Keratinocyte (primary cell): ENCODE measurements at regions not wholly inside any gene's neighbourhood (a gene's known extent, or its start where the extent isn't known, plus 50 kb on each side); places are given as distances from the start of the nearest gene placed in this dataset.

Experiments used
- DNase-seq: peaks from one replicate; pipeline ENCODE4 v3.0.0-alpha.2; 2011; ENCODE audit warnings: low read depth, missing footprints, low spot score
- FAIRE-seq: peaks from 2 replicates; lab custom pipeline; 2011; peaks lifted over from hg19 to GRCh38; lab: Jason Lieb, UNC
- H2AFZ ChIP-seq: 2 replicates; pipeline ENCODE4 v1.6.0; 2012; ENCODE audit warnings: low read length, control low read depth, inconsistent platforms; ENCODE audit not compliant: control insufficient read depth
- H3K27ac ChIP-seq: 2 replicates; pipeline ENCODE4 v1.5.1; 2011; ENCODE audit warnings: low read length; ENCODE audit not compliant: control insufficient read depth, insufficient read depth
- H3K27me3 ChIP-seq: 3 replicates; pipeline ENCODE4 v1.6.0; 2011; ENCODE audit warnings: low read length; ENCODE audit not compliant: control insufficient read depth, insufficient read depth; ENCODE audit errors: extremely low read depth
- H3K36me3 ChIP-seq, 2 experiments: 2 replicates in 1 of 2; 3 replicates in 1 of 2; pipeline ENCODE4 v1.5.1; 2011; ENCODE audit warnings: low read length in 2 of 2, mild to moderate bottlenecking in 1 of 2; ENCODE audit not compliant: control insufficient read depth in 2 of 2, insufficient read depth in 2 of 2; ENCODE audit errors: extremely low read depth in 1 of 2
- H3K4me1 ChIP-seq: 3 replicates; pipeline ENCODE4 v1.5.1; 2011; ENCODE audit warnings: low read length; ENCODE audit not compliant: control insufficient read depth, insufficient read depth; ENCODE audit errors: extremely low read depth
- H3K4me2 ChIP-seq: 3 replicates; pipeline ENCODE4 v1.6.0; 2011; ENCODE audit warnings: low read depth, low read length; ENCODE audit not compliant: control insufficient read depth, insufficient read depth; ENCODE audit errors: extremely low read depth
- H3K4me3 ChIP-seq, 3 experiments: fragments of 200-600 bp in 1 of 3; sonication (generic) in 1 of 3; 2 replicates in 2 of 3; 3 replicates in 1 of 3; pipeline ENCODE4 v1.5.1; 2011 to 2016; ENCODE audit warnings: low read length in 3 of 3, mild to moderate bottlenecking in 3 of 3, control low read depth in 2 of 3, inconsistent platforms in 1 of 3, low read depth in 1 of 3, mixed read lengths in 1 of 3, mixed run types in 1 of 3, moderate library complexity in 1 of 3; ENCODE audit not compliant: control insufficient read depth in 2 of 3, insufficient read depth in 2 of 3; ENCODE audit errors: extremely low read depth in 1 of 3
- H3K79me2 ChIP-seq: 2 replicates; pipeline ENCODE4 v1.6.0; 2012; ENCODE audit warnings: low read length; ENCODE audit not compliant: control insufficient read depth, insufficient read depth
- H3K9ac ChIP-seq: 3 replicates; pipeline ENCODE4 v1.6.0; 2011; ENCODE audit warnings: low read length; ENCODE audit not compliant: control insufficient read depth, insufficient read depth; ENCODE audit errors: extremely low read depth
- H3K9me1 ChIP-seq: 3 replicates; pipeline ENCODE4 v1.6.0; 2011; ENCODE audit warnings: low read length; ENCODE audit not compliant: control insufficient read depth, insufficient read depth; ENCODE audit errors: extremely low read depth
- H3K9me3 ChIP-seq: 2 replicates; pipeline ENCODE4 v1.5.1; 2012; ENCODE audit warnings: low read depth, low read length; ENCODE audit not compliant: control insufficient read depth
- H4K20me1 ChIP-seq: 3 replicates; pipeline ENCODE4 v1.6.0; 2011; ENCODE audit warnings: low read length; ENCODE audit not compliant: control insufficient read depth, insufficient read depth; ENCODE audit errors: extremely low read depth
- CTCF ChIP-seq, 3 experiments: IDR thresholded peaks in 1 of 3; conservative IDR thresholded peaks in 1 of 3; optimal IDR thresholded peaks in 1 of 3; 2 replicates in 2 of 3; 3 replicates in 1 of 3; pipeline versions ENCODE3 to v1.5.1; 2011; ENCODE audit warnings: low read length in 3 of 3, mild to moderate bottlenecking in 3 of 3, moderate library complexity in 2 of 3, control low read depth in 1 of 3, inconsistent platforms in 1 of 3; ENCODE audit not compliant: insufficient read depth in 2 of 3; ENCODE audit errors: extremely low read depth in 1 of 3
- EZH2 ChIP-seq: IDR thresholded peaks from one replicate; pipeline ENCODE4 v1.6.1; 2012; ENCODE audit warnings: inconsistent platforms, mild to moderate bottlenecking, low read length, moderate library complexity
- dilution Hi-C: fragments of 300-500 bp; cut with MboI; formaldehyde crosslinking; loops from one replicate; pipeline ENCODE4 v1.7.0; 2020; ENCODE audit warnings: low sequenced_read_pairs; ENCODE audit not compliant: extremely low pct_ligation_motif_present

- FAIRE-seq (no peak), DNase-seq (no peak)
- Histone ChIP-seq H3K4me2 (no peak overlapping the region), H3K27me3 (no peaks in the 10 kb centered on the region), H3K4me1 (no peaks in the 10 kb centered on the region), H4K20me1 (no peaks in the 10 kb centered on the region), H3K4me3 (no peak overlapping the region), H3K36me3 (no peaks in the 10 kb centered on the region), H3K27ac (no peak overlapping the region), H3K79me2 (no peaks in the 10 kb centered on the region), H3K9me1 (no peaks in the 10 kb centered on the region), H2AFZ (no peak overlapping the region), H3K9me3 (no peaks in the 10 kb centered on the region), H3K9ac (no peak overlapping the region)
- TF ChIP-seq CTCF (optimal IDR thresholded peaks at IDR 0.05 in 1 of 3, IDR thresholded peaks at IDR 0.05 in 1 of 3, conservative IDR thresholded peaks at IDR 0.05 in 1 of 3; ENCODE audit: extremely low read depth in 1 of 3, insufficient read depth in 2 of 3, low read length in 3 of 3), result no peak
- dilution Hi-C loops, result no loop called here
These were observed 272.5 kb upstream of the CDYL start for GRCh38 chr6:4503700-4504099.

GRCh38 chr6:4496284-4496683, 279.9 kb upstream of the CDYL start:
- DNase-seq, result no peak
- FAIRE-seq, result no peak
- H3K27ac ChIP-seq, result no peak overlapping the region
- no peaks in the 10 kb centered on the region for H4K20me1 ChIP-seq
- H2AFZ ChIP-seq, result no peak overlapping the region
- no peaks in the 10 kb centered on the region for H3K27me3 ChIP-seq
- dilution Hi-C loops, result no loop called here
- H3K79me2 ChIP-seq, result no peaks in the 10 kb centered on the region
- no peak overlapping the region for H3K4me2 ChIP-seq
- no peak overlapping the region for H3K9ac ChIP-seq
- no peak overlapping the region for H3K4me3 ChIP-seq
- TF ChIP-seq CTCF (optimal IDR thresholded peaks at IDR 0.05 in 1 of 3, IDR thresholded peaks at IDR 0.05 in 1 of 3, conservative IDR thresholded peaks at IDR 0.05 in 1 of 3; ENCODE audit: extremely low read depth in 1 of 3, insufficient read depth in 2 of 3, low read length in 3 of 3), result no peak
- TF ChIP-seq EZH2, result no peak
- no peaks in the 10 kb centered on the region for H3K9me1 ChIP-seq
- no peaks in the 10 kb centered on the region for H3K9me3 ChIP-seq
- H3K4me1 ChIP-seq, result peaks cover 12% of the 10 kb centered on the region
- no peaks in the 10 kb centered on the region for H3K36me3 ChIP-seq
